C4-2B (cell line): ENCODE measurements at regions not wholly inside any gene's neighbourhood (a gene's known extent, or its start where the extent isn't known, plus 50 kb on each side); places are given as distances from the start of the nearest gene placed in this dataset.

Experiments used
- CTCF ChIP-seq: fragments of 450-650 bp; conservative IDR thresholded peaks from 2 replicates; pipeline ENCODE4 v1.5.1; 2017; ENCODE audit warnings: mild to moderate bottlenecking
- ZFX ChIP-seq: fragments of 450-650 bp; IDR thresholded peaks from 2 replicates; pipeline ENCODE4 v1.6.1; 2017

GRCh38 chr20:53736757-53737395 is 143.2 kb upstream of the ZNF217 start:
- no peak for TF ChIP-seq CTCF
- TF ChIP-seq ZFX = no peak
